Cerebellar cortex (tissue), 1 donor: ENCODE measurements at regions not wholly inside any gene's neighbourhood (a gene's known extent, or its start where the extent isn't known, plus 50 kb on each side); places are given as distances from the start of the nearest gene placed in this dataset.
"Not testable (repeated sequence)": the region's sequence is repeated elsewhere in the genome, so short reads cannot be mapped to it uniquely, and the experiment has no call there.

Source experiments
- DNase-seq: peaks from one replicate; pipeline ENCODE4 v3.0.0-alpha.2; 2015; ENCODE audit warnings: low spot score

DNA sequence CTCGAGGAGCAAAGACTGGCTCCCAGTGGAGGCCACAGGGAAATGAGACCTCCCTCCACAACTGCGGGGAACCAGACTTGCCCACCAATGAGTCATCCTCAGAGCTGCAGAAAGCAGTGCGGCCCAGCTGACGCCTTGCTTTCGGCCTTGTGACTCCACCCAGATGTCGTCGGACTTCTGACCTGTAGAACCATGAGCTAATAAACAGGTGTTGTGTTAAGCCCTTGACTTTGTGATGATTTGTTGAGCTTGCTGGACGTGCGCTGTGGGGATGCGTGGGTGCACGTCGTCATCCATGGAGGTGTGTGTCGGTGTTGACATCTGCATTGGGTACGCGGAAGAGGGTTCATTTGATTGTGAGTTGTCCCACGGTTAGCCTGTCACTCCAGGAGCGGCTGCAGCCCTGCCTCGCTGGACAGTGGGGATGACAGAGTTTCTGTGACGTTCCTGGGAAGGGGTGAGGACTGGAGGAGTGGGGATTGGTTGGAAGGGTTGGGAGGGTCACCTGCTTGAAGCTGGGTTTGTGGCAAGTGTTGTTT, 154.1 kb downstream of the SH3BP4 start:
- no peak for DNase-seq

DNA sequence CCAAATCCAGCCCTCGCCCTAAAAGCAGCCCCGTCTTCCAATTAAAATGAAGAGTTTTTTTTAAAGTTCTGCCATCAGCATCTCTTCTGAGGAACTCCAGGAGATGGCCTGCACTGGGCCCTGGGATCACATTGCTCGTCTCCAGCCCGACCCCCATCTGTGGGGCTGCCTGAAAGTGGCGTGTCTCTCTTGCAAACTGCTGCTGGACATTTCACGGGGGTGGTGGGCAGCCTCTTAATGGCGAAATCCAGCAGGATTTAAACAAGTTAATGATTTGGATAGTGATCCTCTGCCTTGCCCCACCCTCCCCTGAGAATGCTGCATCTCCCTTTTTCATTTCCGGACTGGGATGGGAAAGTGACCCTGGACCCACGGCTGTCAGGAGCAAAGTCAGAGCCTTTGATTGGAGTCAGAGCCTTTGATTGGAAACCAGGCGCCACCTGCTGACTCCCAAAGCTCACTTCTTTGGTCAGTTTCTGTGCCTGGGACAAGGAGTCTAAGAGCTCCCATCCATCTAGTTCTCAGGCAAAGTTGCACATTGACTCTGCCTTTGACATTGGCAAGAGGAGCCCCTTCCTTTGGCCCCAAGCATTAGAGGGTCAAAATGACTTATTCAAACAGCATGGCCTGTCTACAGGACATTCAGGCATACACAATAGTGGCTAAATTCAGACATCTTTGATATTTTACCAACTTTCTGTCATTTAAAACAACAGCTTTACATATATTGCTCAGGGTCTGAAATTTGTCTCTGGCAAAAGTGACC, 155.2 kb downstream of the SH3BP4 start:
- peak; percentile 70 for DNase-seq

DNA sequence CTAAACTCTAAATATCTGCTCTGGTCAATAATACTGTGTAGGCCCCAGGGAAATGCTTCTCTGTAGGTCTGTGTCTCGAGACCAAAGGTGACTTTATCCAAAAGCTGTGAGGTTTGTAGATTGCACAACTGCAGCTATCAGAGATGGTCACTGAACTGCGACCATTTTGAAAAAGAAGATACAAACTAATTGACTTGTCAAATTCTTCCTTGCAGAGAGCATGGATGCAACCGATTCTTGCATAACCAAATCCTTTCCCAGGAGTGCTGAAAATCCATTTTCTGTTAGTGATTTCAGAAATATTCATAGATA, 155.8 kb downstream of the SH3BP4 start:
- no peak for DNase-seq

DNA sequence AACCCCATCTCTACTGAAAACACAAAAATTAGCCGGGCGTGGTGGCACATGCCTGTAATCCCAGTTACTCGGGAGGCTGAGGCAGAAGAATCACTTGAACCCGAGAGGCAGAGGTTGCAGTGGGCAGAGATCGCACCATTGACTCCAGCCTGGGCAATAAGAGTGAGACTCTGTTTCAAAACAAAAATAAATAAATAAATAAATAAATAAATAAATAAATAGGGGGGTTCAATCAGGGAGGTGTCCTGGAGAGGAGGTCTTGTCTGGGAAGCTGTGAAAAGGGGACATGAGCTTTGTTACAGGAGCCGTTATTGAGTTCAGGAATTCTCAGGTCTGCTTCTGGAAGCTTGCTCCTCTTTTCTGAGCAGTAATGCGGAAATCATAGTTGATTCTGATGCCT, 157.7 kb downstream of the SH3BP4 start:
- not testable (repeated sequence) for DNase-seq

DNA sequence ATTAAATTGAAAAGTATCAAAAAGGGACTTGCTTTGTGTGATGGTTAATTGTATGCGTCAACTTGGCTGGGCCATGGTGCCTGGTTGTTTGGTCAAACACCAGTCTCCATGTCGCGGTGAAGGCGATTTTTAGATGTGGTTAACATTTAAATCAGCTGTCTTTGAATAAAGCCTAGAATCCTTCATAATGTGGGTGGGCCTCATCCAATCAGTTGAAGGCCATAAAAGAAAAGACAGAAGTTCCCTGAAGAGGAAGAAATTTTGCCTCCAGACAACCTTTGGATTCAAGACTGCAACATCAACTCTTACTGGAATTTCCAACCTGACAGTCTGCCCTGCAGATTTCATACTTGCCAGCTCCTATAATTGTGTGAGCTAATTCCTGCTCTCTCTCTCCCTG, 160.5 kb downstream of the SH3BP4 start:
- no peak for DNase-seq

DNA sequence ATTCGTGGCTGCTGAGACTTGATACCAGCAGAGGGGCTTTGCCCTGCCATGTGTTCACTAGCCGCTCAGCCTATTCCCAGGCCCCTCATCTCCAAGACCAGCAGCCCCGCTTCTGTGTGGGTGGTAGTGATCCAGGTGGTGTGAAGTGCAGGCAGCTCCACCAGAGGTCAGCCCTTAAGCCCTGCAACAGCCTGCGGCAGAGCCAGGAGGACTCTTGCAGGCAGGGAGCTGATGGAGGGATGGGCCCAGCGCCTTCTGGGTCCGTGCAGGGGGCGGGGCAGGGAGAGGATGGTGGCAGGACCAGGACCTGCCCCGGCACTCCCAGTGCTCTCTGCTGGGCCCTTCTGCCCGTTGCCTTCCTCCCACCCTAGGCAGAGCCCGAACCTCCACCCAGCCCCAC, 162.0 kb downstream of the SH3BP4 start:
- no peak for DNase-seq

DNA sequence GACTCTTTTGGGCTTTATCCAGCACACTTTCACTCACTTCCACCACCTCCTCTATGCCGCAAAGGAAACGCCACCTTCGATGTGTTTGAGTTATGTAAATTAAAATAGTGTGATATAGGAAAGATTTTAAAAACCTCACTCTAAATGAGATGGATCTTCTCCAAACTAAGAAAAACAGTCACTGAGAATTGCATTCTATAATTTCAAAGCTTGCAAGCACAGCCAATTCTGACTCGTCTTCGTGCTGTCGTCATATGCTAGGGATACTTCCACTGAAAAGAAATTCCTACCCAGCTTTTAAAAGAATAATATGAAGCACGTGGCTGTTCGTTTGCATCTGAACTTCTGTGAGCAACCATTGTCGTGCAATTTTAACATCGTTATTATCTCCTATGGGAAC, 162.5 kb downstream of the SH3BP4 start:
- no peak for DNase-seq

DNA sequence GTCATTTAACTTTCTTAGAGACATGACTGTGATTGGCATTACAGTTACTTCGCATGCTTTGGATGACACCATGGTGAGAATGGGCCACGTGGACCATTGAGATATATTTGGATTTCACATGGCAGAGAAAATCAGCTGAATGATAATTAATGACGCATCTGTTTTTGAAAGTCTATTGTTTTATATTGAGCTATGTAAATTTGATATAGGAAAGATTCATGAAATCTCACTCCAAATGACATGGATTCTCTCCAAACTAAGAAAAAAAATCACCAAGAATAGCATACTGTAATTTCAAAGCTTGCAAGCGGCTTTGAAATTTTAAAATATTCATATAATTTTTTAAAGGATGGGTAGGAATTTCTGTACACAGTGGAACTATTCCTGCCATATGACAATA, 163.7 kb downstream of the SH3BP4 start:
- DNase-seq = no peak

DNA sequence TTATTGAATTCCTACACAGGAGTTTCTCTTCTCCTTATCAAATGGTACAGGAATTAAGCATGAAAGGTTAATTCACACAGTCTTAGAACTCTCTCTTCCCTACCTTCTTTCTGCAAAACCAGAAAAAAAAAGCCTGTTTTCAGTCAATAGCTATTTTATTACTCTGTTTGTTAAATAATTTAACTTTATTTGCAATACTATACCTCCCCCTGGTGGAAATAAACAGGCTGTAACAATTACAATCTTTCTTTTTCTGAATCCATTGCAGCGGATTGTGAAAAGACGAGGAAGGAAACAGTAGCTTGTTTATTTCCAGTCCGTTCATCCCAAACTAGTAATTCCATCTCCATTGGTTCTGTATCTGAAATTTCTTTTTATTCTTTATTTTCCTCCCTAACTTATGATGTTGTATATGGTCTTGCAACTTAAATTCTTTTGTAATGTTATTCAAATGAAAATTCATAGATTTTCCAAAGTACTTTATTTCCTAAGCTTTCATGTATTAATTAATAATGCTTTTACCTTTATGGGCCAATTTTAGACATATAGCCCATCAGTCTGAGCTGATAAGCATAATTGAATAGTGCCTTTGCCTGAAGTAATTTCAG, 165.2 kb downstream of the SH3BP4 start:
- peak; percentile 51 for DNase-seq

DNA sequence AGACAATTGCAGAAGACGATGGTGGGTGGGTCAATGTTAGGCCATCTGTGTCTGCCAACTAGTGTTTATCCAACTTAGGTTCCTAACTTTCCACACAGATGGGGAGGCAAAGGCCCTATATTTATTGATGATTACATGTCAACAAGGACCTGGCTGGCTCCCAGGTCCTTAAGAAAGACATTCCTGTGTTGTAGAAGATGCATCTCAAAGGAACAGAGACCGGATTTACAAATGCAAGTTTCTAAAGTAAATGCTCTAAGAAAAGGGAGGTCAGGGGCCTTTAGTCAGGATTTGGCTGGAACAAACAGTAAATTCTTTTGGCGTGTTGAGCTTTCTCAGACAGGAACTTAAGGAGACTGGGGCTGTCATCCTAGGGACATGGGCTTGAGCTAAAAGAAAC, 175.0 kb downstream of the SH3BP4 start:
- no peak for DNase-seq

DNA sequence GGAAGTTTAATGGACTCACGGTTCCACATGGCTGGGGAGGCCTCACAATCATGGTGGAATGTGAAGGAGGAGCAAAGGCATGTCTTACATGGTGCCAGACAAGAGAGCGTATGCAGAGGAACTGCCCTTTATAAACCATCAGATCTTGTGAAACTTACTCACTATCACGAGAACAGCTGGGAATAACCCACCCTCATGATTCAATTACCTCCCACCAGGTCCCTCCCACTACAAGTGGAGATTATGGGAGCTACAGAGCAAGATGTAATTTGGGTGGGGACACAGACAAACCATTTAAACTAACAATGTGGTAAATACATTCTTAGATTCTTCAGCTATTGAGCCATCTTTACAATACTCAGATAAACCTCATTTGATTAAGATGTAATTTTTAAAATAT, 176.1 kb downstream of the SH3BP4 start:
- no peak for DNase-seq

DNA sequence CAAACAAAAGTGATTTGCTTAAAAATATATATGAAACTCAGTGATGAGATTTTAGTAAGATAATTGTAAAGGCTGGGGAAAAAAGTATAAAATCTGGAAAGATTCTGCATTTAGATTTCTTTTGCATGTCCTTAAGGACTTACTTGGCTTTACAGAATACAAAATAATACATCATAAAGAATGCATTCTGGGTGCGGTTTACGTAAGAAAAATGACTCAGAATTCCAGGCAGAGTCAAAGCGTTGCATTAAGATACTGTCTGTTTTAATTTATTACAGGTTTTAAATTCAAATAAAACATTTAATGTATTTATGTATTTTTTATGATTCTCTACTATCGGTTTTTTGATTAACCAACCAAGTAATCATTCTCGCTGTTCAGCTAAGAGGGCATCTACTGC, 178.0 kb downstream of the SH3BP4 start:
- DNase-seq = no peak

DNA sequence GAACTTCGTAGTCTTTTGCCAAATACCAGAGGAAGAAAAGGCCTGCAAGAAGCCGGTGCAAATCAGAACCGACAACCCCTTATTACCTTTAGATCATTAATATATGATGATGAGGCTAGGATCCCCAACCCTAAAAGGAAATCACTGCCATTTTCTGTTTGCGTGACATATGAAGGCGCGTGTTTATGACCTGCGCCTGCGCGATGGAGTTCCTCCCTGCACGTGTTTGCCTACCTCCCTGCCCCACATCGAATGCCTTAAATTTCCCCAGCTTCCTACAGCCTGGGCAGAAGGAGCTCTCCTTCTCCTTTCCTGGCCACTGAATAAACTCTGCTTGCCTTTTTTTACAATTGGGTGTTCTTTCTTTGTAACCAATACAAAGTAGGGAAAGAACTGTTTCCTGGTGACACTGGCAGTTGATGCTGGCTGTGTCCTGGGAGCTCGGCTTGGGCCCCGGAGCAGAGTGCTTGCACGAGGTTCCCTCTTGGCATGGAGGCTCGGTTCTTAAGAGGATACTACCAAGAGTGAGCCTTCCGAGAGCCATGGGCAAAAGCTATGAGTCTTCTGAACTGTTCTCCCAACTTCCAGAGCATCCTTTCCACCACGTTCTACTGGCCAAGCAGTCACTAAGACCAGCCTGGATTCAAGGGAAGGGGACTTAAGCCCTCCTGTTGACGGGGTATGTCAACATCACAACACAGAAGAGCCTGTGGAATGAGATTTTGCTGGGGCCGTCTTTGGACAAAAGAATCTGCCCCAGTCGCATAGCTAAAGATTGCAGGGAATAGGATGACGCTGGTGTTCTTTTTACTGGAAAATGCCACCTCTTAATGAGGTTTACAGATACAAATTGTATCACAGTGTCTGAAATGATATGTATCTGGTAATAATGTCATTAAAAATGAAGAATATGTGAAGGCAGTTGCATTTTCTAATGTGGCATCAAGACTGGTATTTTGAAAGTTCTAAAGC, 179.8 kb downstream of the SH3BP4 start:
- no peak for DNase-seq

DNA sequence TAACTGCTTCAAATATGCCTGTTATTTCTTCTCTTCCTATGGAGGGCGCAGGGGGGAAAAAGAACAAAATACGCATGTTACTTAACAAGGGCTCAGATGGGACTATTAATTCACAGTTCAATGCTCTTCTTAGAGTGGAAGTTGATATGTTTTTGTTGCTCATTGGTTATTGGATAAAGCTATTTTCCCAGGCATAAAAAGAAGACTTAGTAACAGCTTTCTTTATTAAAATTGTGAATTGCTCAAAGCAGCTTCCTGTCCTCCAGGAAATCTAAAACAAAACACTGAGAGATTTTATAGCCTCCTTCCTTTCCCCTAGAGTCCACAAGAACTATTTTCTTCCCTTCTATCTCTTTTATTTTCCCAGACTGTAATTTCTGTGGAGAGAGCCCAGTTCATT, 180.8 kb downstream of the SH3BP4 start:
- DNase-seq = no peak

DNA sequence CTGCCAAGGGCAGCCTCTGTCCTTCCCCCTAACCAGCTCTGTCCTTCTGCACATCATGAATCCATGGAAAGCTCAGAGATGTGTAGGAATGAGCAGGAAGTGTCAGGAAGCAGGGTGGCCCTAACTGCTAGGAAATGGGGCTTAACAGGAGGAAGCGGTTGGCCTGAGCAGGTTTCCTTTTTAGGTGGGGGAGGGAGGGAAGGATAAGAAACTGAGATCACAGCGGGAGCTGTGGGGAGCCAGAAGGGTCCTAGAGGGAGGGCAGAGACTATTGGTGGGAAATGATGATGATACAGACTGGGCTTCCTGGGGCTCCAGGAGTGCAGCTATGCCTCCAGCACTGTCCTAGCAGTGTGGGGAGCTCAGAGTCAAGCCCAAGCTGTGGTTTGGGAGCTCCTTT, 182.0 kb downstream of the SH3BP4 start:
- DNase-seq = no peak

DNA sequence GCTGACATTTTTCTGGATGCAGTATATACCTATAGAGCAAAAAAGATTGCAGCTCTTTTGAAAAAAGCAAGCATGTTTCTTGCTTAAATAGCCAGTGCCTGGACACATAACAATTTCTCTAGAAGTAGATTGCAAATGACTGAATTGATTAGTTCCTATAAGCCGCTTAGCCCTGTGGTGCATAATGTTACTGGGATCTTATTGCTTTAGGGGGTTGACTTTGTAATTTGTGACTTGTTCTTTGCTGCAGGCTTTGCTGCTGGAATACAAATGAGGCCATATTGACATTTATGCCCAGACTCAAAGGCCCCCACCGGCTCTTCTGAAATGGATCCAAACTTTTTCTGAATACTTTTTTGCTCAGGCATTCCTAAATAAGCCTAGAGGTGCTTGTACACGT, 182.6 kb downstream of the SH3BP4 start:
- DNase-seq = no peak

DNA sequence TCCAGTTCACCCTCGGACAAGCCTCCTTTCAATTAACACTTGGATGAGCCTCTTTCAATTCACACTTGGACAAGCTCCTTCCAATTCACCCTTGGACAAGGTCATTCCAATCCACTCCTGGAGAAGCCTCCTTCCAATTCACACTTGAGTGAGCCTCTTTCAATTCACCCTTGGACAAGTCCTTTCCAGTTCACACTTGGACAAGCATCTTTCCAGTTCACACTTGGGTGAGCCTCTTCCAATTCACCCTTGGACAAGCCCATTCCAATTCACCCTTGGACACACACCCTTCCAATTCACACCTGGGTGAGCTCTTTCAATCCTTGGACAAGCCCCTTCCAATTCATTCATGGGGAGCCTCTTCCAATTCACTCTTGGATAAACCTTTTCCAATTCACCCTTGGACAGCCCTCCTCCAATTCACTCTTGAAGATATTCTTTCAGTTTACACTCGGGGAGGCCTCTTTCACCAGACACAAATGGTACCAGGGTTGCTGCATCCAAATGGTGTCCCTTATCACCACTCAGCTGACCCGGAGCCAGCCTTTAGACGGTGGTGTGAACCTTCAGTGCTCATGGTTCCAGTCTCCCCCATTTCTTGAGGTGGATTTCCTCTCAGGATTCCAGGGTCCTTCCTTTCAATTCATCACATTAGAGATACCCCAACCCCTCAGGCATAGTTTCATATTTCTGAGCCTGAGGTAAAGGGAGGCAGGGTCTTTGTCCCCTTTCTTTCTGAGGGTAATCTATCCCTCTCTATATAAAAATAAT, 183.6 kb downstream of the SH3BP4 start:
- DNase-seq = no peak

DNA sequence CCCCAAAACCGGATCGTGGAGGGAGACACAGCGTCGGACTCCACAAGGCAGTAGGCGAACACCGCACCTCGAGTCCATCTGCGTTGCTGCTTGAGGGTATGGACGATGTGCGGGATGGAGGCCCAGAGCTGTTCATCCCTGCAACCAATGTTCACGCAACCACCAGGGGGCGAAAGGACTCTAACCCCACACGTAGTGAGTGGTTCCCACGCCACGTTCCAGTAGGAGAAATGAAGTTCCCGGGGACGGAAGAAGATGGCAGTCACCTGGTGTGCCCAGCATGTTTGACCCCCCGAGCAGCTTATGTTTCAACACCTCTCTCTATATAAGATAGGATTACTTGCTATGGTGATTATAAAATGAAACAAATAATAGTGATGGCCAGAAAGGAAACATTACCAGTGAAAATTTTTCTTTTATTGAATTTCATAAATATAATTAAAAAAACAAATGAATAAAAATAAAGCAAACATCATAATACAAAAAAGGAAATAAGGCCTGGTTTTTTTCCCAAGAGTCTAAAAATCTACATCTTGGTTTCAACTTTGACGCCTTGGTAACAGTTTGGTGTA, 184.3 kb downstream of the SH3BP4 start:
- DNase-seq = peak; percentile 65

DNA sequence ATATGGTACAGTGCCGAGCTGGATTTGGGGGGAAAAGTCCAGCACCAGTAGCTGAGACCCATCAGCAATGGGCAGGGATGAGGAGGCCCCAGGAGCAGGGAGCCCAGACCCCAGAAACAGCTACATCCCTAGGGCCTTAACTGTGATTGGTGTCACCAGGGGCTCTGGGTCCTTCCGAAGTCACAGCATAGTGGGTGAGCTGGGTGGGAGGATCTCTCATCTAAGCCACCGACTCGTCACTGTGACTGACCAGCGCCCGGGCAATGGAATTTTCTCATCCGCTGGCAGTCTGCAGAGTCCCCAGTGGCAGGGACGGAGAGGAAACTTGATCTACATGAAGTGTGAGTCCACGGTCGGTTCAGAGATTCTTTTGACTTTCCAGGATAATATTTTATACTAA, 186.5 kb downstream of the SH3BP4 start:
- no peak for DNase-seq

DNA sequence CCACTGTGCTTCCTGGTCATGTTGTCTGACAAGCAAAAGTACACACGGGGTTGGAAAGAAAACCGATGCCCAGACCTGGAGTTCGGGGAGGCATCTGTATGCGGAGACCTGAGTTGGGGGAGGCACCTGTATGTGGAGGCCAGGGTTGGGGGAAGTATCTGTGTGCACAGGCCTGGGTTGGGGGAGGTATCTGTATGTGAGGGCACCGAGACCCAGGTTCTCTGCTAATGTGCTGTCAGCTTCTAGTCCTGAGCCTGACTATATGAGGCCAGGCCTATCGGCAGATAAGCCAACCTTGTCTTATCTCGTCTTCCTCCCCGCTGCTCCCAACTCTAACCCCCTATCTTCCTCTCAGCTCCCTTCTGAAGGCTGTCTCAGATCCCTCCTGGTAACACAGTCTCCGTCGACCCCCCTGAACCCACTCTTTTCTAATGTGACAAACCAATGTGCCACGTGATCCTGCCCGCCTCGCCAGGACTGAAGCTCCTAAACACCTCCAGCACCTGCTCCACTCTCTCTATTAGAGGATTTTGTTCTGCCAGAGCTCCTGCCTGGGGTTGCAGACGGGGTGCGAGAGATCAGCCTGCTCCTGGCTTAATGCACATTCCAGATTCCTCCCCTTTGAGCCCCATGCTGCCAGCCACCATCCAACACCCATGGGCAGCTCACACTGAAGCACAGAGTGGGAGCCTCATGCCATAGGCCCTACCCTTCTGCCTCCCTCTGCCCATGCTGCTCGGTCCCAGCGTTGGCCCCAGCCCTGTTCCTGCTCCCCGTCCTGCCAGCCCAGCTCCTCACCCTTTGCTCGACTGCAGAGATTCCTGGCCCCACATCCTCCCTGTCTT, 188.4 kb downstream of the SH3BP4 start:
- DNase-seq = no peak

DNA sequence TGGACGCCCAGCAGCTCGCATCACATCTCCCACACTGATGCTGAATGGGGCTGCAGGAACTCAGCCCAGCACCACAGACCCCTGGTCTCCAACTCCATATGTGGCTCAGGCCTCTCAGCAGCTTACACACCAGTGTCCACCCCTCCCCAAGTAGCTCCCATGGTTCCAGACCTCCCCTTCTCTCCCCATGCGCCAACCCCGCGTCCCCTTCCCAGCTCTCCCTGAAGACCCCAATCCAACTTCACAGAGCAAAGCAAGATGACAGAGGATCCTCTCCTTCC, 188.9 kb downstream of the SH3BP4 start:
- DNase-seq = no peak
